GM19043 (cell line): ENCODE measurements at regions not wholly inside any gene's neighbourhood (a gene's known extent, or its start where the extent isn't known, plus 50 kb on each side); places are given as distances from the start of the nearest gene placed in this dataset.
"Not testable (repeated sequence)": the region's sequence is repeated elsewhere in the genome, so short reads cannot be mapped to it uniquely, and the experiment has no call there.

Experiments used
- ATAC-seq: cut with Tn5 transposase; IDR thresholded peaks from one replicate; pipeline ENCODE4 v1.9.1; 2021; ENCODE audit warnings: low read depth; ENCODE audit not compliant: unreplicated experiment

DNA sequence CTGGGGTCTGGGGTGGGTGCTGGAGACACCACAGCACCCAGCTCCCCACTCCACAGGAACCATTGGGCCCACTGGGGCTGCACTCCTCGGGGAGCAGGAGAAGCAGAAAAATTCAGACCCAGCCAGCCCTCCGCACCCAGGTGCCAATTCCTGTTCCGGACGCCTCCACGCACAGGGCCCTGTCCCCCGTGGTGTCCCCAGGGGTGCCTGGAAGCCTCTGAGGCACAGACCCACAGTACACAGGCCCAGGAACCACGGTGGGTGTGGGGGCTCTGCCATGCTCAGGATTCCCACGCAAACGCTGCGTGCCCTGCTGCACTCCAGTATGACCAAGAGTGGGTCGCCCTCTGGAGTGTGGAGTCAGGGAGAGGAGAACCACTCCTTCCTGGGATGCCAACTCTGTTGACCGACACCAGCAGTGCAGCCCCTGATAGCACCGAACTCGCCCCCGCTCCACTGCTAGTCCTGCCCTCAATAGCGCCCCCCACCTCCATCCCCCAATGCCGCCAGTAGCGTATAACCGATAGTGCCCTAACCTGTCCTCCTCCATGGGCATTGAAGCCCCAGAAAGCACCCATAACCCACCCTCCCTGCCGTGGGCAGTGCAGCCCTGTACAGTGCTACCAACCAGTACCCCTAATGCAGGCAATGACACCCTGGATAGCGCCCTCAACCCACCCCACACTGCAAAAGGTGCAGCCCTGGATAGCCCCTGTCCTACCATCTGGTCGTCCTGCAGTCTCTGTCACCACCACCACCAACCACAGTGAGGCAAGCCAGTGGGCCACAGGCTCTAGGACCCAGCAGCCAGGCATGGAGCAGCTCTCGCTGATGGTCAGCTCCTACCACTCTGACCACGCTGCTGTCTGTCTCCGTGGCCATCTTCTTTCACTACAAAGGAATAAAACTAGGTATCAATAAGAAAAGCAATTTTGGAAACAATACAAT lies 2877.2 kb downstream of the RPIA start:
- ATAC-seq, result not testable (repeated sequence)

DNA sequence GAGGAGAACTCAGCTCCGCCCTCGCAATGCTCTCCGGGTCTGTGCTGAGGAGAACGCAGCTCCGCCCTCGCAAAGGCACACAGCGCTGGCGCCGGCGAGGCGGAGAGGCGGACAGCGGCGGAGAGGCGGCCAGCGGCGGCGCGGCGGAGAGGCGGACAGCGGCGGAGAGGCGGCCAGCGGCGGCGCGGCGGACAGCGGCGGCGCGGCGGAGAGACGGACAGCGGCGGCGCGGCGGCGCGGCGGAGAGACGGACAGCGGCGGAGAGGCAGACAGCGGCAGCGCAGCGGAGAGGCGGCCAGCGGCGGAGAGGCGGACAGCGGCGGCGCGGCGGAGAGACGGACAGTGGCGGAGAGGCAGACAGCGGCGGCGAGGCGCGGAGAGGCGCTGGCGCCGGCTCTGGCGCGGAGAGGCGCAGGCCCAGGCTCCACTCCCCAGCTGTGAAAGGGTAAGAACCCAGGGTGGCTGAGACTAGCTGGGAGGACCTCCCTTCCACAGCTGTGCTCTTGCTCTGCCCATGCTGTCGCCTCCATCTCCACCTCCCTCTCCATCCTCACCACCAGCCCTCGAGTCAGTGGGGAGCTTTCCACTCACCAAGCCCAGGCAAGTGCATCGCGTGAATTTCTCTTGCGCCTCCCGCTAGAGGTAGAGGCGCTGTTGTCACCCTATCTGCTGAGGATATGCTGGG lies 2879.9 kb downstream of the RPIA start:
- not testable (repeated sequence) for ATAC-seq

DNA sequence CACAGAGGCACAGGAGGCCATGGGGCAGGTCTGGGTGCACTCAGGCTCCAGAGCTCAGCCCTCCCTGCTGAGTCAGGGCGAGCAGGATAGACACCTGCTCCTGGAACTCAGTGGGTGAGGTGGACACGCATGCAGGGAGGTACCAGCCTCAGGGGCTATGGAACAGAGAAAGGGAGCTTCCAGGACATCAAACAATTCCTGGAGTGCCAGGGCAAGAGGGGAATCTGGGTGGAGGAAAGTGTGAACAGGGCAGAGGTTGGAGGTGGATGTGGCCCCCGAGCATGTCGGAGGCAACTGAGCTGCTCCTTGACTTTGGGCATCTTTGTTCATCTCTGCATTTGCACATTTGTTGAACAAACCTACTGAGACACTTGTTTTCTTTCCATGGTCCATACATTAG lies 2881.5 kb downstream of the RPIA start:
- not testable (repeated sequence) for ATAC-seq

DNA sequence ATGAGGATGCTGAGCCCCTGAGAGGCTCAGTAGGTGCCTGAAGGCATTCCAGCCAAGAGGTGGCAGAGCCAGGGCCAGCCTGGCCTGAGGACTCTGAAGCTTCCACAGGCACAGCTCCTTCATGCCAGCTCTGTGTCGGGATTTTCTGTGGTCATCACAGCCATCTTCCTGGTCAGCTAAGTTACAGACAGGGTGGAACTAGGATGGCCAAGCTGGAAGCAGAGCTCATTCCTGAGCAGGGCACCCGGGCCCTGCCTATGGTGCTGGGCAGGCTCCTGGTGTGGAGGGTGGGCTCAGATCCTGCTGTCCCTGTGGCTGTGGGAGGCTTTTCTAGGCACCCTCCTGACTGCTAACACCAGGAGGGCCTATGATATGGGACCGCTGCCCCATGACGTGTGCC lies 2882.3 kb downstream of the RPIA start:
- not testable (repeated sequence) for ATAC-seq

GRCh38 chr2:91574255-91574654 lies 2882.8 kb downstream of the RPIA start:
- ATAC-seq, result not testable (repeated sequence)

DNA sequence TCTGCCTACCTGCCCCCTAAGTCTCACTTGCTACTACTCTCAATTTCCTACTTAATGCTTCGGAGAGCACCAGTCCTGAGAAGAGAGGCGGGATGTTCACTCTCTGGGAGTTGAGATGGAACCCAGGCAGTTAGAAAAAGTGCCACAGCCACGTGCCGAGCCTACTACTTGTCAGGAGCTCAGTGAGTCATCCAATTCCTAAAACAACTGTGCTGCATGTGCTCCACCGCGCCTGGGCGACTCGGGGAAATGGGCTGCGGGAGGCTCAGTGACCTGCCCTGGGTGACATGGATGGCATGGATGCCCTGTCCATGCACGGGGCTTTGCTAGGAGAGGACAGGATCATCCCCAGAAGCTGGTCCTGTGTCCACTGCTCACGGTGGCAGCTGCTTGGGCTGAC lies 2884.2 kb downstream of the RPIA start:
- ATAC-seq, result not testable (repeated sequence)

DNA sequence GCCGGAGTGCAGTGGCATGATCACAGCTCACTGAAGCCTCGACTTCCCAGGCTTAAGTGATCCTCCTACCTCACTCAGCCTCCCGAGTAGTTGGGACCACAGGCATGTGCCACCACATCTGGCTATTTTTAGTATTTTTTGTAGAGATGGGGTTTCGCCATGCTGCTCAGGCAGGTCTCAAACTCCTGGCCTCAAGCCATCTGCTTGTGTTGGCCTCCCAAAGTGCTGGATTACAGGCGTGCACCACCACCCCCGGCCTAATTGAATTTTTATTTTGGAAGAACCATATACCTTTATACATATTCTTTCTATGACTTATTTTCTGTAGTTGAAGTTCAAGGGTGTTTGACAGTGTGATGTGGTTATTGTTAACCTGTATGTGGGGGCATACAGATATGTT lies 2885.9 kb downstream of the RPIA start:
- not testable (repeated sequence) for ATAC-seq

- not testable (repeated sequence) for ATAC-seq
Measured at GRCh38 chr2:91578678-91579077, 2887.2 kb downstream of the RPIA start.

GRCh38 chr2:91579555-91579954 lies 2888.1 kb downstream of the RPIA start:
- not testable (repeated sequence) for ATAC-seq

- not testable (repeated sequence) for ATAC-seq
Measured at GRCh38 chr2:91580043-91580442, 2888.6 kb downstream of the RPIA start.

DNA sequence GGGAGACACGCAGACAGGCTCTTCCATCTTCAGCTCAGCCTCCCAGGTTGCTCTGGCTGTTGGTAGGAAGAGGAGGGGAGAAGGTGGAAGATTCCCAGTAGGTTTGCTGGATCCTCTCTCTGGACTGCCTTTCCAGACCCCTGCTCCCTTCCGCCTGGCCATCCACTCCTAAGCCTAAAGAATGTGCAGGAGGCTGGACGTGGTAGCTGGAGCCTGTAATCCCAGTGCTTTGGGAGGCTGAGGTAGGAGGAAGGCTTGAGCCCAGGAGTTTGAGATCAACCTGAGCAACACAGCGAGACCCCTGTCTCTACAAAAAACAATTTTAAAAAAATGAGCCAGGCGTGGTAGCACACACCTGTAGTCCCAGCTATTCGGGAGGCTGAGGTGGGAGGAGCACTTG lies 2895.6 kb downstream of the RPIA start:
- ATAC-seq, result not testable (repeated sequence)

- not testable (repeated sequence) for ATAC-seq
Measured at GRCh38 chr2:91587908-91588535, 2896.5 kb downstream of the RPIA start.

DNA sequence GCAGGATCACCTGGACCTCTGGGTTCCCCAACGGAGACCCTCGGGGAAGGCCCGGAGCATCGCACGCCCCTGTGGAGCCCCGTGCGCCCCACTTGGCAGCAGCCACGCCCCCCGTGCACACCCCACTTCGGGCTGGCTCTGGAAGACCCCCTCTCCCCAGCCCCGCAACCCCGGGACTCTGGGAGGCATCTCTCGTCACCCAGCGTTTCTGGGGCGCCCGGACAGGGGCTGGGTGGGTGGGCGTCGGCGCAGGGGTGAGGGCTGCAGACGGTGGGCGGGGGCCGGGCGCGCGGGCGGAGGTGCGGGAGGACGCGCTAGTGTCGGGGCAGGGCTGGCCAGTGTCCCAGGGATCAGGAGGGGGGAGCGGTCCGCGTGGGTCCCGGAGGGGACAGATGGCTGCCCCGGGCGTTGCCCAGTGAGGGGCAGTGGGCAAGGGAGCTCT lies 2897.3 kb downstream of the RPIA start:
- not testable (repeated sequence) for ATAC-seq

GRCh38 chr2:91589454-91590328 lies 2898.2 kb downstream of the RPIA start:
- ATAC-seq, result not testable (repeated sequence)

DNA sequence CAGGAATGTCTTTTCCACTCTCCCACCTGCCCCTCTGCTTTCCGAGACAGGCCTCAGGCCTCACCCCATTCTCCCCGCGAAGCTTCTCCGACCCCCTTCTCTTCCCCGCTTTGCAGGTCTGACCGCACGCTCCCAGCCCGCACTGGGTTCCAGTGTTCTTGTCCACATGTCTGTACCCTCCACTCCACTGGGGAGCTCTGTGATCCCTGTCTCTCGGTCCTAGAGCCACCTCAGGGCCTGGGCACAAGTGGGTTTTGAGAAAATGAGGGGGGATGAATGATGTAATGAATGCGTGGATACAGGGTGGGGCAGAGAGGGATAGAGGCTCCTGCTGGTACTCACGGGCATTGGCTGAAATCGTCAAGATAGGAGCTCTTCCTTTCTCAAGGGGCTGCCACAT lies 2898.9 kb downstream of the RPIA start:
- not testable (repeated sequence) for ATAC-seq

DNA sequence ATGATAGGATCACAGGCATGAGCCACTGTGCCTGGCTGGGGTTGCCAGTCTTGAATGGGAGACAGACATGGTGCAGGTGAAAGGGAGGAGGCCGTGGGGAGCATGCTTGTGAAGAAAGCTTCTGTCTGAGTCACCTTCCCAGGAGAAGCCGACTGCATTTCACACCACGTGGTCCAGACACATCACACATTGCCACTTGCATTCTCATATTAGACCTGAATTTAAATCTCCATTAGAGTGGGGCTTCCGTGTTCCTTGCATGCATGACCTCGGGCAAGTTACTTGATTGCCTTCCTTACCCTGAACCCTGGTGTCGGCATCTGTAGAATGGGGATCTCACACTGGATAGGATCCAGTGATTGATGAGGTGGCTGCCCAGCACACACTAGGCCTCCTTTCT lies 2899.6 kb downstream of the RPIA start:
- ATAC-seq, result not testable (repeated sequence)

GRCh38 chr2:91597436-91597835 lies 2906.0 kb downstream of the RPIA start:
- not testable (repeated sequence) for ATAC-seq

- ATAC-seq, result not testable (repeated sequence)
Measured at GRCh38 chr2:91598519-91598918, 2907.0 kb downstream of the RPIA start.

DNA sequence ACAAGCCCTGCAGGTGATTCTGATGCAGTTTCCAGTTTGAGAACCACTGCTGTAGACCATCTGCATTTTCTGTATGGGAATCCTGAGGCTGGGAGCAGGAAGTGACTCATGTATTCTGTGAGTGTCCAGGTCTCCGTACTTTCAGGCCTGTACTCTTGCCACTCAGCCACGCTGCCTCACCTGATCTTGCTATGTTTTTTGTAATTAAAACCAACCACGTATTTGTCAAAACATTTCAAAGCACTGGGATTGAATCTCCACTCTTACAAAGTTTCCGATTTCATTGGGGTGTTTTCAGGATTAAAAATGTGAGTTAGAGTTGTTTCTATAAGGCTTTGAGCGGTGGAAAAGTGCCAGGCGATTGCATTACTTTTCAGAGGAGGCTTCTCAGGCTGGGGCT lies 2907.5 kb downstream of the RPIA start:
- ATAC-seq, result not testable (repeated sequence)

- ATAC-seq, result not testable (repeated sequence)
Measured at GRCh38 chr2:91602860-91603259, 2911.4 kb downstream of the RPIA start.
